ENCODE measurements at regions not wholly inside any gene's neighbourhood (a gene's known extent, or its start where the extent isn't known, plus 50 kb on each side); places are given as distances from the start of the nearest gene placed in this dataset.

DNA sequence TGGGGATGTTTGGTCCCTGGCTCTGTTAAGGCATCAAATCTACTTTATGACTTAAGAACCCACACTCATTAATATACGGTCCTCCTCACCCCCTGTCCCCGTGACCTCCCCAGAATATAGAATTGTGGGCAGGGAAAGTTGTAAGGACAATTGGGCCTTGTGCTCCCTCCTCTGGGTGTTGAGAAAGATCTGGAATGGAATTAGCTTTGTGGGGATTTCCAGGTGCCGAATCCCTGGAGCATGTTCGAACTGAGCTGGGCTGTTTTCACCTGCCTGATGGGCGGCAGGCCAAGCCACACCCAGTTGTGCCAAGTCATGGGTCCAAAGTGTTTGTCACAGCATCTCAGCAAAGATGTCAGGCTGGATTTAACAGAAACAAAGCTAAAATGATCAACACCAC, 349.3 kb upstream of the KLF3 start:
- Histone ChIP-seq H4K20me1 (ENCODE audit: insufficient read depth) (no peaks in the 10 kb centered on the region), H3K4me1 (ENCODE audit: low read depth, poor library complexity, severe bottlenecking) (peaks cover 57% of the 10 kb centered on the region), H3K36me3 (ENCODE audit: insufficient read depth) (no peaks in the 10 kb centered on the region), H2AFZ (ENCODE audit: low read depth) (no peak overlapping the region), H3K79me2 (ENCODE audit: insufficient read depth, low read depth) (no peaks in the 10 kb centered on the region), H3K9ac (no peak overlapping the region), H3K4me3 (IDR thresholded peaks at IDR 0.05; ENCODE audit: insufficient read depth, low read depth, low read length) (no peak overlapping the region), H3K27ac (no peak overlapping the region), H3K27me3 (ENCODE audit: insufficient read depth, low read depth) (no peaks in the 10 kb centered on the region), H3K4me2 (no peak overlapping the region)
- TF ChIP-seq, protein P1, sequence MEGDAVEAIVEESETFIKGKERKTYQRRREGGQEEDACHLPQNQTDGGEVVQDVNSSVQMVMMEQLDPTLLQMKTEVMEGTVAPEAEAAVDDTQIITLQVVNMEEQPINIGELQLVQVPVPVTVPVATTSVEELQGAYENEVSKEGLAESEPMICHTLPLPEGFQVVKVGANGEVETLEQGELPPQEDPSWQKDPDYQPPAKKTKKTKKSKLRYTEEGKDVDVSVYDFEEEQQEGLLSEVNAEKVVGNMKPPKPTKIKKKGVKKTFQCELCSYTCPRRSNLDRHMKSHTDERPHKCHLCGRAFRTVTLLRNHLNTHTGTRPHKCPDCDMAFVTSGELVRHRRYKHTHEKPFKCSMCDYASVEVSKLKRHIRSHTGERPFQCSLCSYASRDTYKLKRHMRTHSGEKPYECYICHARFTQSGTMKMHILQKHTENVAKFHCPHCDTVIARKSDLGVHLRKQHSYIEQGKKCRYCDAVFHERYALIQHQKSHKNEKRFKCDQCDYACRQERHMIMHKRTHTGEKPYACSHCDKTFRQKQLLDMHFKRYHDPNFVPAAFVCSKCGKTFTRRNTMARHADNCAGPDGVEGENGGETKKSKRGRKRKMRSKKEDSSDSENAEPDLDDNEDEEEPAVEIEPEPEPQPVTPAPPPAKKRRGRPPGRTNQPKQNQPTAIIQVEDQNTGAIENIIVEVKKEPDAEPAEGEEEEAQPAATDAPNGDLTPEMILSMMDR (conservative IDR thresholded peaks at IDR 0.05; ENCODE audit: low read depth, low read length), result no peak

DNA sequence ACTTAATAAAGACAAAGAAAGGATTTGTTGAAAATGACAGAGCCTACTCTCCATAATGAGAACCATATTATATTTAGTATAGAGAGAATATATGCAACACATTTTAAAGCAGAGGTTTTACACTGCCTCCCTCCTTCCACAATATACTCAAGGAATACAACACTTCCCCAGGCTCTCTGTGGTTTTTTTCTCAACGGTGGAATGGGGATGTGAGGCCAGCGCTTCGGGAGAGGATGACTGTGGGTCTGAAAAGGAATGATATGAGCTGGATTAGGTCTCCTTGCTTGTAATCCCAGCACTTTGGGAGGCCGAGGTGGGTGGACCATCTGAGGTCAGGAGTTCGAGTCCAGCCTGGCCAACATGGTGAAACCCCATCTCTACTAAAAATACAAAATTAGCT, 348.7 kb upstream of the KLF3 start:
- H3K4me1 ChIP-seq (ENCODE audit: low read depth, poor library complexity, severe bottlenecking), result peaks cover 58% of the 10 kb centered on the region
- H3K9ac ChIP-seq, result no peak overlapping the region
- TF ChIP-seq, protein P1 (conservative IDR thresholded peaks at IDR 0.05; ENCODE audit: low read depth, low read length), result no peak
- no peak overlapping the region for H3K4me3 ChIP-seq (IDR thresholded peaks at IDR 0.05; ENCODE audit: insufficient read depth, low read depth, low read length)
- no peak overlapping the region for H3K4me2 ChIP-seq
- H3K79me2 ChIP-seq (ENCODE audit: insufficient read depth, low read depth), result no peaks in the 10 kb centered on the region
- no peaks in the 10 kb centered on the region for H4K20me1 ChIP-seq (ENCODE audit: insufficient read depth)
- H2AFZ ChIP-seq (ENCODE audit: low read depth), result no peak overlapping the region
- no peaks in the 10 kb centered on the region for H3K36me3 ChIP-seq (ENCODE audit: insufficient read depth)
- no peak overlapping the region for H3K27ac ChIP-seq
- H3K27me3 ChIP-seq (ENCODE audit: insufficient read depth, low read depth), result no peaks in the 10 kb centered on the region

DNA sequence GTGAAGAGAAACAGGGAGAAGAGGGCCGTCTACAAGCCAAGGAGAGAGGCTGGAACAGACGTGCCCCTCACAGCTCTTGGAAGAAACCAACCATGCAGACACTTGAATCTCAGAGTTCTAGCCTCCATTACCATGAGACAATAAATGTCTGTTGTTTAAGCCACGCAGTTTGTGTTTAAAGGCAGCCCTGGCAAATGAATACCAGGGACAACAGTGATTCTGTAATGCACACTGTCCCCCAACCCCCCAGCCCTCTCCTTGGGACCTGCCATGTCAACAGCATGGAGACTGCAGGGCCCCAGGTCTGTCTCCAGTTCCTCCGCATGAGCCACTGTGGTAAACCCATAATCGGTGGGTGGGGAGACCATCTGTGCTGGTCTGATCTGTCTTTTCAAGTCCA, 348.0 kb upstream of the KLF3 start:
- H3K4me1 ChIP-seq (ENCODE audit: low read depth, poor library complexity, severe bottlenecking), result peaks cover 56% of the 10 kb centered on the region
- no peaks in the 10 kb centered on the region for H3K36me3 ChIP-seq (ENCODE audit: insufficient read depth)
- no peaks in the 10 kb centered on the region for H3K79me2 ChIP-seq (ENCODE audit: insufficient read depth, low read depth)
- H4K20me1 ChIP-seq (ENCODE audit: insufficient read depth), result no peaks in the 10 kb centered on the region
- no peak overlapping the region for H3K4me3 ChIP-seq (IDR thresholded peaks at IDR 0.05; ENCODE audit: insufficient read depth, low read depth, low read length)
- TF ChIP-seq, protein P1 (conservative IDR thresholded peaks at IDR 0.05; ENCODE audit: low read depth, low read length), result no peak
- no peak overlapping the region for H2AFZ ChIP-seq (ENCODE audit: low read depth)
- H3K9ac ChIP-seq, result no peak overlapping the region
- no peak overlapping the region for H3K27ac ChIP-seq
- H3K27me3 ChIP-seq (ENCODE audit: insufficient read depth, low read depth), result no peaks in the 10 kb centered on the region
- H3K4me2 ChIP-seq, result no peak overlapping the region

DNA sequence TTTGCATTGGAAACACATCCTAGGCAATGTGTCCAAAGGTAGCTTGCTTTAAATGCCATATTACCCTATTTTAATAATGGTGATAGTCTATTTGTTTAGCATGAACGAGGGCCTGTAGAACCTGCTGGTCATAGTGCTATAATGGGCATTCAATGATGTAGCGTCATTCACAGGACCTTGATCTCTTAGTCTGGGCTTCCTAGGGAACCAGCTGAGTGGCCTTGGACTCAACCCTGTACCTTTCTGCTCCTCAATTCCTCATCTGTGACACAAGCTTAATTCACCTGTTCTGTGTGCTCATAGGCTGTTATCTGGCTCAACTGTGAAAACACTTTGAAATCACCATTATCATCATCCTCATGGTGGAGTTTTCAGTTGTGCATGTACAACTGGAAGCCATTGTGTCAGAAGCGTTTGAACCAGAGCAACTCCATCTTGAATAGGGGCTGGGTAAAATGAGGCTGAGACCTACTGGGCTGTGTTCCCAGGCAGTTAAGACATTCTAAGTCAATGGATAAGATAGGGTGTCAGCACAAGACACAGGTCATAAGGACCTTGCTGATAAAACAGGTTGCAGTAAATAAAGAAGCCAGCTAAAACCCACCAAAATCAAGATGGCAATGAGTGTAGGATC, 346.8 kb upstream of the KLF3 start:
- no peak overlapping the region for H3K27ac ChIP-seq
- no peak overlapping the region for H3K4me3 ChIP-seq (IDR thresholded peaks at IDR 0.05; ENCODE audit: insufficient read depth, low read depth, low read length)
- H3K9ac ChIP-seq, result no peak overlapping the region
- H4K20me1 ChIP-seq (ENCODE audit: insufficient read depth), result no peaks in the 10 kb centered on the region
- H3K4me1 ChIP-seq (ENCODE audit: low read depth, poor library complexity, severe bottlenecking), result peaks cover 45% of the 10 kb centered on the region
- no peaks in the 10 kb centered on the region for H3K79me2 ChIP-seq (ENCODE audit: insufficient read depth, low read depth)
- no peaks in the 10 kb centered on the region for H3K36me3 ChIP-seq (ENCODE audit: insufficient read depth)
- H3K27me3 ChIP-seq (ENCODE audit: insufficient read depth, low read depth), result no peaks in the 10 kb centered on the region
- no peak overlapping the region for H2AFZ ChIP-seq (ENCODE audit: low read depth)
- no peak overlapping the region for H3K4me2 ChIP-seq
- TF ChIP-seq, protein P1 (conservative IDR thresholded peaks at IDR 0.05; ENCODE audit: low read depth, low read length), result no peak

All from KMS-11 (cell line).